ENCODE measurements at regions not wholly inside any gene's neighbourhood (a gene's known extent, or its start where the extent isn't known, plus 50 kb on each side); places are given as distances from the start of the nearest gene placed in this dataset.
"Not testable (repeated sequence)": the region's sequence is repeated elsewhere in the genome, so short reads cannot be mapped to it uniquely, and the experiment has no call there.

DNA sequence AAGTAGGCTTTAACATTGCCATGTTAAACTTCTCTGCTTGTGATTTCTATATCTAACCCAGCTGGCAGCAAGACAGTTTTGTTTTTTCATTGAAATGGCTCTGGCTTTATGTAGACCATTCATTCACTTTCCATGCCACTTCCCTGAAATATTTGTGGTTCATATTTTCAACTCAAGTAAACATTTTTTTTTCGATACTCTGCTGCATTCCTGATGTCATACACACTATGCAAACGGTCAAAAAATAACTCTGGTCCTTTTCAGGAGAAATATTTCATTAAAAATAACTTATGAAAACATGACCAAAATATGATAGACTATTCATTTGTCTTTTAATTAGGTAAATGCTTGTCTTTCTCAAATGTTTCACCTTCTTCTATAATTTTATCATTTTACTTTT lies 116.3 kb downstream of the USP22 start:
- no peak for DNase-seq (ENCODE audit: low spot score)
- in situ Hi-C loops (cut with HindIII; ENCODE audit: low sequenced_read_pairs), result no loop called here

DNA sequence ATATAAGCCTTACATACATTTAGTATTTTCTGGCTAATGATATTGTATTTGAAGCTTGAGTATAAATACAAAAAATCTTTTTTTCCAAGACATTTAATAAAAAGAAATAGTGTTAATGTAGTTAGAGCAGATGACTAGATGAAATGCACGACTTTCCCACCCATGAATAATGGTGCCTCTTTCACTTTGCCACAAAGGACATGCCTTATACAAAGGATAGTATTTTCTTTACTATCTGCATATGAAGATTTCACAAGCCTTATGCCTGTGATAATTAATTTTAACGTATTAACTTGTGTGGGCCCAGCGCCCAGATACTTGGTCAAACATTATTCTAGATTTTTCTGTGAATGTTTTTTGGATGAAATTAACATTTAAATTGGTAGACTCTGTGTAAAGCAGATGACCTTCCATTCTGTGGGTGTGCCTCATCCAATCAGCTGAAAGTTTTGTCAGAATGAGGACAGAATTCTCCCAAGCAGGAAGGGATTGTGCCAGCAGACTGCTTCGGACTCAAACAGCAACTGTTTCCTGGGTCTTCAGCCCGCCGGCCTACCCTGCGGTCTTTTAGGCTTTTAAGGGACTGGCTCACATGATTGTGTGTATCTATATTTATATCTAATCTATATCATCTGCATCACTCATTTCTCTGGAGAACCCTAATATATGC lies 115.4 kb downstream of the USP22 start:
- in situ Hi-C loops (cut with HindIII; ENCODE audit: low sequenced_read_pairs), result no loop called here
- no peak for DNase-seq (ENCODE audit: low spot score)

- DNase-seq (ENCODE audit: low spot score), result peak; percentile 19
Measured at GRCh38 chr17:20929334-20929733, 113.5 kb downstream of the USP22 start.

DNA sequence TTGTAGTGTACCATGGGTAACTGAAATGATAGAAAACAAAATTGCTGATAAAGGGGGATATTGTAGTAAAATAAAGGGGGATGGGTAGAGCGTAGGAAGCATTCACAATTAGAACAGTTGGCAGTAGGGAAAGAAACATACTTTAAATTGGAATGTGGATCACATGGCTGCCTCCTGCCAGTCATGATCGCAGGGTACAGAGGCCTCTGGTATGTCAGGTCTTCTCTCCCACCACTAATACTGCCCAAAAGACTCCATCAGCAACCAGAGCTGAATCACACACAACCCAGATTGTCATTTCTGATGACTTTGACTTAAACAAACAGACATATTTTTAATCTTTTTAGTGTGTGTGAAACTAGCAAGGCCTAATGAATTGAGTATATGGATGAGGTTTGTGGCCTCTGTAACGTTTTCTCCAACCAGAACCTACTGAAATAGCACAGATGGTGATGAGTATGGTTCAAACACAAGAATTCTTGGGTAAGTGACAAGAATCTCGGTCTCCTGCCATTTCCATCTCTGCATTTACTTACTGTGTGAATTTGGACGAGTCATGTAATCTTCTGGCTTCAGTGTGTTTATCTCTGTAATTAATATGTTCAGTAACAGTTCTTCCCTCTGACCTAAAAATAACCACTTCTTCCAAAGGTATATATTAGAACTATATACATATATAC lies 112.6 kb downstream of the USP22 start:
- in situ Hi-C loops (cut with HindIII; ENCODE audit: low sequenced_read_pairs), result no loop called here
- peak; percentile 15 for DNase-seq (ENCODE audit: low spot score)

More at GRCh38 chr17:20929334-20929733, 113.5 kb downstream of the USP22 start:
- in situ Hi-C loops (cut with HindIII; ENCODE audit: low sequenced_read_pairs), result no loop called here

- DNase-seq (ENCODE audit: low spot score); in situ Hi-C loops (cut with HindIII; ENCODE audit: low sequenced_read_pairs): not testable (repeated sequence)
Measured at GRCh38 chr17:20933040-20933439, 109.8 kb downstream of the USP22 start.

DNA sequence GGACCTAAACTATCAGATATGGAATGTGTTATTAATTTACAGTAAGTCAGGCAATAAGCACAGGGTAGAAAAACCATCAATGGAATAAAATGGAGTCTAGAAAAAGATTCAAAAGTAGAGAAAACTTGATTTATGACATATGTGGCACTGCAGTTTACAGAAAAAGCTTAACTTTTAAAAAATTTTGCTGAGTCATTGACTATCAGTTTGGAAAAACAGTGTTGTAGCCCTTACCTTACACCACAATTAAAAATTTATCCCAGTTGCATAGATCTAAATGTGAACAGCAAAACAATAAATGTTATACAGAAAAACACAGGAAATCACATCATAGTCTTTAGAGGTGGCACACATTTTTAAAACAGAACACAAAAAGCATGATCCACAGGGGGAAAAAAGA lies 108.5 kb downstream of the USP22 start:
- in situ Hi-C loops (cut with HindIII; ENCODE audit: low sequenced_read_pairs), result no loop called here
- no peak for DNase-seq (ENCODE audit: low spot score)

DNA sequence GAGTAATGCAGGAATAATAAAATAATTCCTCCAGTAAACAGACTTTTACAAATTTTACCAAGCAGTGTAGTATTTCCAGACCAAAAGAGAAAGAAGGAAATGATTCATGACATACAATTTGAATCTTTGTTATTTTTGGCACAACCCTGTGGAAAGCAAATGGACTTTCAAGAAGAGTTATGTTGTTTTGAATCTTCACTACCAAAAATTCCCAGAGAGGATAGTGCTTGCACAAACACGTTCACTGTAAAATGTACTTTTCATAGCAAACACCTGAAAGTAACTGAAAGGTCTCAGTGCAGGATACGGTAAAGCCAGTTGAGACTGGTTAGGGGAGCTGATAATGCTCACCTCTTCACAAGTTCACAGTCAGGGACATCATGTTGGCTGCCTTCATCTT lies 107.1 kb downstream of the USP22 start:
- DNase-seq (ENCODE audit: low spot score), result no peak

DNA sequence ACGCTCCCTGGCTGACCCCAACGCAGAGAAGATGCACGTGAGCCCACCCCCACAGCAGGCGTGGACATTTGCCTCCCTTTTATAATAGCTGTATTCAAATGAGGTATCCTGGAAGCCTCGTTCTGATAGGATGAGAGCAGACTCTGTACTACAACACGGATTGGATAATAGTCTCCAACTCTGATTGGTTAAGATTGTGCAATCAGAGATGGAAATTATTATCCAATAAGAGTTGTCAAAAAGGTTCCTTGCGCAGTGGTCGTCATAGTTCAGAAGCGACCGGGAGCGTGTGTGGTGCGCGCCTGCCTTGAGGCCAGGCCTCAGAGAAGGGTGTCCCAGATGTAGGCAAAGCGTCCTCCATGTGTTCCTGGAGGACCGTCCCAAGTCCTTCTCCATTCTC lies 104.6 kb downstream of the USP22 start:
- in situ Hi-C loops (cut with HindIII; ENCODE audit: low sequenced_read_pairs), result no loop called here
- DNase-seq (ENCODE audit: low spot score), result no peak

More for the DNA sequence above, 107.1 kb downstream of the USP22 start:
- in situ Hi-C loops (cut with HindIII; ENCODE audit: low sequenced_read_pairs), result no loop called here

GRCh38 chr17:20938988-20939615 lies 103.7 kb downstream of the USP22 start:
- in situ Hi-C loops (cut with HindIII; ENCODE audit: low sequenced_read_pairs), result no loop called here

GRCh38 chr17:20941872-20942271 lies 100.9 kb downstream of the USP22 start:
- no peak for DNase-seq (ENCODE audit: low spot score)
- in situ Hi-C loops (cut with HindIII; ENCODE audit: low sequenced_read_pairs), result no loop called here

More at GRCh38 chr17:20938988-20939615, 103.7 kb downstream of the USP22 start:
- no peak for DNase-seq (ENCODE audit: low spot score)

DNA sequence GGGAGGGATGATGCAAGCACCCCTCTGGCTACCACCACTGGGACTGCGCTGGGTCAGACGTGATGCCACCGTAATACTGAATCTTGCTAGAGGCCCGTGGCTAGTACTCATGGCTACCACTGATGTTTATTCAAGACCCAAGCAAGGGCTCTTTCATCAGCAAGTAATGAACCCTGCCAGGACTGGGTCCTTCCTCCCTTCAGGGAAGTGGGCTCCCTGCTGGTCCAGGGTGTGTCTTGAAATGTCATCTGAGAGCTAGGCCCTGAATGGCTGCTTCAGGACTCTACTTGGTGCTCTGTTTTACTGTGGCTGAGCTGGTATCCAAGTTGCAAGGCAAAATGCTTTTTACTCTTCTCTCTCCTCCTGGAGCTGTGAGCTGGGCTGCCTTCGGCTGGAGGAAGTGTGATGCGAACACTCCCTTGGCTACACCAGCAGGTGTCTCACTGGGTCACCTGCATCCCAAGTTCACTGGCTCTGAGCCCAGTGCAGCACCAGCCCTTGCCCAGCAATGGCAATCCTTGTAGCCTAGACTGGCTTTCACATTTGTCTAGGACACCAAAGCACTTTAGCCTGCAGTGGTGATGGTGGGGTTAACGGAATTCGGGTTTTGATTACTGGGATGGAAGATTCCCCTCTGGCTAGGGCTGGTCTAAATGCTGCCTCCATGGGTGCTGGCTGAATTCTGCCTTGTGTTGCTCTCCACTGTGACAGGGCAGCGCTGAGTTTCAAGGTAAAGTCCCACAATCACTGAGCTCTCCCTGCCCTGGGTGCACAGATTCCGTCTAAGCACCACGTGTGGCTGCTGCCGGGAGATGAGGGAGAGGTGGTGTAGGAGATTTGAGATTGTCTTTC lies 98.6 kb downstream of the USP22 start:
- peak; percentile 40 for DNase-seq (ENCODE audit: low spot score)
- in situ Hi-C loops (cut with HindIII; ENCODE audit: low sequenced_read_pairs), result no loop called here

GRCh38 chr17:20947708-20948107 lies 95.1 kb downstream of the USP22 start:
- in situ Hi-C loops (cut with HindIII; ENCODE audit: low sequenced_read_pairs); DNase-seq (ENCODE audit: low spot score): not testable (repeated sequence)

DNA sequence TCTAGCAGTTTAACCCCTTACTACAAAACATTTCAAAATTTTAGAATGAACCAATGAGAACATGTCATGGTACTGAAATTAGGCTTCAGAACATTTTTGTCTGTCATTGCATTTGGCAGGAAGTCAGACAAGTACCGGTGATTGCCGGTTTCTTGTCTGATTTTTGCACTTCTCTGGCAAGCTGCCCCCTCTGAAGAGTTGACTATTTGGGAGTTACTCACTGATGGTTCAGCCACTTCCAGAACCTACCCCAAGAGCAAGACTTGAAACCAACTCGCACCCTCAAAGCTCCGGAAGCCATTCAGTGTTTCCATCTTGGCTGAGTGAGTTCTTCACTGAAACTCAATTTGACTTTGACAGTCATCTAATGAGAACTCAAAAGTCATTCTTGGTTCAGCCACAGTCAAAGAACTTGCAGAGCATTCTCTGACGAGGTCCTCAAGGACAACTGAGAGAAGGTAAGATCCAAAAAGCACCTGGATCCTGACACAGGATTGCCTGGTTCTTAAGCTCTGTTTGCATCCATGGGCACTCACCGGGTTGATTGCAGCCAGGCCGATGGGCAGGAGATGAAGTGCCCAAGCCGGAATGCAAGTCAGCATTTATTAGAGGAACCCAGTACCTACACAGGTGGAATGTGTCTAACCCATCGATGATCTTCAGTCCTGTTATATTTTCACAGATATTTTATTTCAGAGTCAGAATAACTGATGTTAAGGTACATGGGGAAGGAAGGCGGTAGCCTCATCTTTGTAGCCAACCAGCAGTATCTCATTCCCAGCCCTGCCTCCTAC lies 93.6 kb downstream of the USP22 start:
- in situ Hi-C loops (cut with HindIII; ENCODE audit: low sequenced_read_pairs), result no loop called here
- DNase-seq (ENCODE audit: low spot score), result no peak

Data from G401 (cell line).